HL-60/S4 treated with retinoic acid at 250 ng/mL for 4 days and 3 days (cell line): ENCODE measurements at regions not wholly inside any gene's neighbourhood (a gene's known extent, or its start where the extent isn't known, plus 50 kb on each side); places are given as distances from the start of the nearest gene placed in this dataset.
"Not testable (repeated sequence)": the region's sequence is repeated elsewhere in the genome, so short reads cannot be mapped to it uniquely, and the experiment has no call there.

Source experiments
- in situ Hi-C: fragments of 300-500 bp; cut with MboI; formaldehyde crosslinking; loops from 2 replicates; pipeline ENCODE4 v1.7.0; 2022; ENCODE audit warnings: low sequenced_read_pairs

GRCh38 chr15:96122077-96123027 lies 208.1 kb upstream of the NR2F2 start:
- in situ Hi-C loops = no loop called here

- in situ Hi-C loops = no loop called here
Measured at GRCh38 chr15:96123028-96123400, 207.5 kb upstream of the NR2F2 start.

- in situ Hi-C loops = no loop called here
Measured at GRCh38 chr15:96123630-96124187, 206.8 kb upstream of the NR2F2 start.

GRCh38 chr15:96124436-96124835 lies 206.1 kb upstream of the NR2F2 start:
- in situ Hi-C loops = no loop called here

- in situ Hi-C loops = no loop called here
Measured at GRCh38 chr15:96125721-96126415, 204.6 kb upstream of the NR2F2 start.

DNA sequence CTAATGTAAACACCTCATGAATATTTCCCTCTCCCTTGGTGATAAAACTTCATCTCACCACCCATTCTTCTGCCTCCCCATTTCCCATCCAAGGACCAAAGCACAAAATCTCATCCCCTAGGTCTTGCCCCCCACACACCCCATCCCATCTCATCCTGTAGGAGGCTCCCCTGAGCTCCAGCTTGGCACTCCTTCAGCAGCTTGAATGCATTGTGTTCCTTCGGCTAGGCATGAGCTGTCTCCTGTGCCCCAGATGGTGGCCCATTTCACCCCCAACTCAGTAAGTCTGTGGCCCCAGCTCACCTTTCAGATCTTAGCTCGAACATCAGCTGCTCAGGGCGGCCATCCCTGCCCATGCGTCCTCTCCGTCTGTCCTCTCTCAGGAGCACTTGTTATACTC lies 203.6 kb upstream of the NR2F2 start:
- in situ Hi-C loops = no loop called here

DNA sequence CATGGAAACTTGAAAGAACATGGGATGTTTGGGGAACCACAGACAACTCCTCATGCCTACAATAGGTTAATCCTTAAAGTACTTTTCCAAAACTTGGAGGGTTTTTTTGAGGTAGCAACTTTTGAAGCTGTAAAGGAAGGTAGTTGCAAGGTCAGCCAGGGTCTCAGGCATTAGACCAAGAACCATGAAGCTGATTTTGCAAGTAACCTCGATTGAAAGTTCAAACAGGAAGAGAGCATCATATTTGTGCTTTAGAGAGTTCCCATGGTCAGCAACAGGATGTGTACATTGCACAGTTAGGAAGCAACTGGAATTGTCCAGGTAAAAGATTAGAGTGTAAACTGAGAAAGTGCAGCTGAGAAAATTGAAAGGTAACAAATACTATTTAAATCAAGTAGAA lies 199.8 kb upstream of the NR2F2 start:
- in situ Hi-C loops = no loop called here

- in situ Hi-C loops = no loop called here
Measured at GRCh38 chr15:96132126-96132525, 198.4 kb upstream of the NR2F2 start.

DNA sequence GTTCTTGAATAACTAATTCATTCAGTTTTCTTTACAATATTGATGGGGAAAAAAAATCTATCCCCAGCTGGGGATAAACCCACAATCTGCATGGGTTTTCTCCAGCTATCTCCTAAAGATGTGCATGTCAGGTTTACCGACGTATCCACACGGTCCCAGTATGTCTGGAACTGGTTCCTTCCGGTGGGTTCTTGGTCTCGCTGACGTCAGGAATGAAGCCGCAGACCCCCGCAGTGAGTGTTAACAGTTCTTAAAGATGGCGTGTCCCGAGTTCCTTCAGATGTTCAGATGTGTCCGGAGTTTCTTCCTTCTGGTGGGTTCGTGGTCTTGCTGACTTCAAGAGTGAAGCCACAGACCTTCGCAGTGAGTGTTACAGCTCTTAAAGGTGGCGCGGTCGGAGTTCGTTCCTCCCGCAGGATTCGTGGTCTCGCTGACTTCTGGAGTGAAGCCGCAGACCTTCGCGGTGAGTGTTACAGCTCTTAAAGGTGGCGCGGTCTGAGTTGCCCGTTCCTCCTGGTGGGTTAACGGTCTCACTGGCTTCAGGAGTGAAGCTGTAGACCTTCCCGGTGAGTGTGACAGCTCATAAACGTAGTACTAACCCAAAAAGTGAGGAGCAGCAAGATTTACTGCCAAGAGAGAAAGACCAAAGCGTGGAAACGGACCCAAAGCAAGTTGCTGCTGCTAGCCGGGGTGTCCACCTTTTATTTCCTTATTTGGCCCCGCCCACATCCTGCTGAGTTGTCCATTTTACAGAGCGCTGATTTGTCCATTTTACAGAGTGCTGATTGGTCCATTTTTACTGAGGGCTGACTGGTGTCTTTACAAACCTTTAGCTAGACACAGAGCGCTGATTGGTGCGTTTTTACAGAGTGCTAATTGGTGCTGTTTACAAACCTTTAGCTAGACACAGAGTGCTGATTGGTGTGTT lies 195.1 kb upstream of the NR2F2 start:
- in situ Hi-C loops = no loop called here

DNA sequence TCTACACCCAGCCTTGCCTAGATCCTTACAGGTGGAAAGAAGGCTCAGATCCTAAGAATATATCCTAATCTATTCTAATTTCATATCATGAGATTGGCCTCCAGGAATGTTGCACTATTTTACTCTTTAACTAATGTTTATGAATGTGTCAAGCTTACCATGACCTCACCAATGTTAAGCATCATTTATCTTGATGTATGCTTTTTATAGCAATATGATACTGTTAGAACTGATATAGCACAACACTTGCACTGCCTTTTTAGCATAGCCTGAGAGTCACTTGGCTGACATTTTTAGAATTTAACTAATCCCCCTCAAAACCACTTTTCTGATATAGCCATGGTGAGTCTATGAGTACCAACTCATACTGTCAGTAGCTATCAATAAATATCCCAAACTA lies 191.5 kb upstream of the NR2F2 start:
- in situ Hi-C loops = no loop called here

DNA sequence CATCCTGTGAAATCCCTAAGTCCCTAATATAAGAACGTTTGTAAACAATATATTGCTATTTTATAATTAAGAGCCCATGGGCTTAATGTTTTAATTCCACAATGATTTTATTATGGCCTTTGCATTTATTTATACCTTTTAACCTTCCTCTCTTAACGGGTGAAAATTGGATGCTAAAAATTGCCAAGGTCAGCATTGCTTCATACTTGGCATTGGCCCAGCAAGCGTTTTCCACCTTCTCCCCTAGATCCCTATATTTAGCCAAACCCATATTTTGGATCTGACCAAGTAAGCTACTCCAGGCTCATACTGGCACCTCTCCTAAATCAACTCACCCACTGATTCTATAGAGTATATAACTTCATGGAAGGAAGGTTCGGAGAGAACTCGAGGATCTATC lies 188.0 kb upstream of the NR2F2 start:
- in situ Hi-C loops = no loop called here

GRCh38 chr15:96144734-96145133 lies 185.8 kb upstream of the NR2F2 start:
- in situ Hi-C loops = no loop called here

DNA sequence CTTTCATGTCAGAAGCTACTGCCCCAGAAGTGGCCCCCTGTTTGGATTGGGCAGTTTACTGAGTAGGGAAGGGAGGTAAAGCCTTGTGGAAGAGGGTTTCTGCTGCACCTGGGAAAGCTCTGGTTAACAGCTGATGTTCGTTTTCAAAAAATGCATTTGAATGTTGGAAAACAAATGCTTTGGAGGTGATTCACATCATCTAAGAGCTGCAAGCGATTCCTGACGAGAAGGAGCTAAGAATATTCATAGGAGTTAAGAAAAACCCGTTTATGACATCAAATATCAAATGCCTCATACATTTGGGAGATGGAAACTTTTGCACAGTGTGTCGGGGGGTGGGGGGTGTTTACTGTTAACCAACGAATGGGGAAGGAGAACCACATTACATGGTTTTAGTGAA lies 183.8 kb upstream of the NR2F2 start:
- in situ Hi-C loops = no loop called here

- in situ Hi-C loops = no loop called here
Measured at GRCh38 chr15:96147267-96147666, 183.2 kb upstream of the NR2F2 start.

GRCh38 chr15:96150254-96150653 lies 180.2 kb upstream of the NR2F2 start:
- in situ Hi-C loops = no loop called here

DNA sequence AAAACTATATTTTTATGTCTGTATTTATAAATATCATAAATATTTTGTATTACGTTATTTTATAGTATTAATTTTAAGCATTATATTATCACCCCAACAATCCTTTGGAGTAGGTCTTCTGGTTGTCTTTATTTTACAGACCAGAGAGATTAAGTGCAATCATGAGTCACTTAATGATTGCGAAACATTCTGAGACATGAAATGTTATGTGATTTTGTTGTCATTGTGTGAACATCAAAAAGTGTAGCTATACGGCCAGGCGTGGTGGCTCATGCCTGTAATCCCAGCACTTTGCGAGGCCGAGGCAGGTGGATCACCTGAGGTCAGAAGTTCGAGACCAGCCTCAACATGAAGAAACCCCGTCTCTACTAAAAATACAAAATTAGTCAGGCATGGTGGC lies 178.8 kb upstream of the NR2F2 start:
- in situ Hi-C loops = not testable (repeated sequence)

DNA sequence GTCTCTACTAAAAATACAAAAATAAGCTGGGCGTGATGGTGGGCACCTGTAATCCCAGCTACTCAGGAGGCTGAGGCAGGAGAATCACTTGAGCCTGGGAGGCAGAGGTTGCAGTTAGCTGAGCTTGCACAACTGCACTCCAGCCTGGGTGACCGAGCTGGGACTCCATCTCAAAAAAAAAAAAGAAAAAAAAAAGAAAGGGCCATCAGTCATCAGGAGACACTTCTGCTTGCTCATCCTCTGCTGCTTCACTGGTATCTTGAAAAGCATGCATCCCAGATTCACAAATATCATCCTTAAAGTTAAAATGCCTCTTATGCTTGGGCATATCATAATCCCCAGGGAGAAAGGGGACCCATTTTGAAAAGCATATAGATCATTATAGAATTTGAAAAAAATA lies 176.6 kb upstream of the NR2F2 start:
- in situ Hi-C loops = no loop called here

DNA sequence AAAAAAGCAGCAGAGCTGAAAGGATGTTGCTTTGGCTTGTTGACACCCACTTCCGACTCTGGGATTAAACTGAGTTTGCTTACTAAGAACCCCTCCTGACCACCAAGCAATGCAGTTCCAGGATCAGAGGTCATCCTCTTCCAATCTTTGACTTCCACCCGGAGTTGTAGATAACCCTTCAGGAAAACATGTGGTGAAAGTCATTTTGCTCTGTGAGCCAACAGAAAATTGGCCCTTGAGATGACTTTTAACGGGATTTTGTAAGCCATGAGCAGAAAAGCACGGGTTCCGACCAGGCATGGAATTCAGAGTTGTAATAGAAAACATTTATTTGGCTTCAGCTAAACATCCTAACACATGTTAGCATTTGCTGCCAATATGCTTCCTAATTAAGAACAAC lies 171.6 kb upstream of the NR2F2 start:
- in situ Hi-C loops = no loop called here

- in situ Hi-C loops = no loop called here
Measured at GRCh38 chr15:96160269-96160668, 170.2 kb upstream of the NR2F2 start.

- in situ Hi-C loops = no loop called here
Measured at GRCh38 chr15:96160800-96161199, 169.7 kb upstream of the NR2F2 start.

DNA sequence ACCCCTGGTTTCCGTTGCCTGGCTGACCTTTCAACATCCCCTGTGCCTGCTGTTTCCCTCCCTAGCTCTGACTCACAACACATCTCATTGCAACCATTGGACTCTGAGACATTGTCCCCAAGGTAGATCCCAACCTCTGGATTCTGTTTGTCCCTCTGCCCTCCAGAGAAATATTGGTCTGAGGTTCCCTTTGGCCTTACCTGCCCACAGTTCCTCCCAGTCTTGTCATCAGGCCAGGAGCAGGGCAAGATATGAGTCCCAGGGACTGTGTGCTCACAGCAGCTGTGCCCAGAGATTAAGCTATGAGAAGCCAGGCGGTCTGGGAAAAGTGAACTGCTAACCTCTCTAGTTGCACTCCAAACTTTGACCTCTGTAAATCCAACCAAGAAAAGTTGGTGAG lies 168.2 kb upstream of the NR2F2 start:
- in situ Hi-C loops = no loop called here
